Fibroblast of skin of left quadriceps (primary cell): ENCODE measurements at regions not wholly inside any gene's neighbourhood (a gene's known extent, or its start where the extent isn't known, plus 50 kb on each side); places are given as distances from the start of the nearest gene placed in this dataset.

ENCODE experiments used
- DNase-seq, 2 experiments: peaks; one replicate each; pipeline ENCODE4 v3.0.0-alpha.2; 2013; ENCODE audit warnings: low read depth in 2 of 2

DNA sequence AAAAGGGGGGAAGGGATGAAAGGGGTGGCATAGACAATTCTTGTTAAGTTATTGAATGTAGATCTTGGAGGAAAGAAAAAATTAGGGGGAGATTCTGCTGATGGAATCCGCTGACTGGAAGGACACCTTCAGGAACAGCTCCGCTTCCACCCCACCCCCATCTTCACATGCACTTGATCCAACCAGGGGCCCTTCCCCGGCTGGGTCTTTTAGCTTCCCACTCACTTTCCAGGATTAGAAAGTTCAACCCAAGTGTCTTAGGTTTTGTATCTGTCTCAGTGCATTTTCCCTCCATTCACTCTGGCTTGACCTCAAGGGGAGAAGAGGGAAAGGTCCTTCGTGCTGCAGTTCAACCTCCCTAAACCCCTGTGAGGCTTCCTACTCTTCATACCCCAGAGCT is 141.4 kb downstream of the IRS2 start:
- DNase-seq: no peak

- DNase-seq: no peak
Observed at GRCh38 chr13:109644069-109644750, 142.2 kb downstream of the IRS2 start.

DNA sequence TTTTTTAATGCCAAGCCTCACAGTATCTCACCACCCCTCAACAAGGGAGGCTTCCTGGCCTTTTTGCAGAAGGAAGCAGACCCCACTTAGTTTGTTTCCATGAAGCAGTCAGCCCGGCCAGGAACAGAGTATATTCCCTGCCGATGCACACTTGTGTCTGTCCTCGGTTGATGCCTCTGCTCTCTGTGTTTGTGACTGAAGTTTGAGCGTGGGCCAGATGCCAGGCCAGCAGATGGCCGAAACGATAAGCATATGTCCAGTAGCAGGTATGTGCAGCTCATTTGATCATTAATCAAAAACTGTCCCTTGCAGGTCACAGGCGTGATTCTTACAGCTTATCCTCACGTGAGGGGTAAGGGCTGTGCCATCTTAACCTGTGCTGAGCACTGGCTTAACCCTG is 144.0 kb downstream of the IRS2 start:
- no peak for DNase-seq

GRCh38 chr13:109636736-109637135 is 149.6 kb downstream of the IRS2 start:
- DNase-seq: no peak

DNA sequence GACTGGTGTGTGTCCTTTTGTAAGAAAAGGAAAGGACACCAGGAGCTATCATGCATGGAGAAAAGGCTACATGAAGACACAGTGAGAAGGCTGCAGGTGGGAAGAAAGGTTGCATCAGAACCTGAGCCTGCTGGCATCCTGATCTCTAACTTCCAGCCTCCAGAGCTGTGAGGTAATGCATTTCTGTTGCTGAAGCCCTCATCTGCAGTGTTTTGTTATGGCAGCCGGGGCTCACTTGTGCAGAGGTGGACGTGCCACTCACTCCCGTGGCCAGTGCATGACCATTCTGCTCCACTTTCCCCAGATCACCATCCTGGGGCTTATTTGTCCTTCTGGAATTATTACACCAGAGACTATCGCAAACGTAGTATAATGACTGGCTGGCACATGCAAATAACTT is 155.3 kb downstream of the IRS2 start:
- DNase-seq: no peak

DNA sequence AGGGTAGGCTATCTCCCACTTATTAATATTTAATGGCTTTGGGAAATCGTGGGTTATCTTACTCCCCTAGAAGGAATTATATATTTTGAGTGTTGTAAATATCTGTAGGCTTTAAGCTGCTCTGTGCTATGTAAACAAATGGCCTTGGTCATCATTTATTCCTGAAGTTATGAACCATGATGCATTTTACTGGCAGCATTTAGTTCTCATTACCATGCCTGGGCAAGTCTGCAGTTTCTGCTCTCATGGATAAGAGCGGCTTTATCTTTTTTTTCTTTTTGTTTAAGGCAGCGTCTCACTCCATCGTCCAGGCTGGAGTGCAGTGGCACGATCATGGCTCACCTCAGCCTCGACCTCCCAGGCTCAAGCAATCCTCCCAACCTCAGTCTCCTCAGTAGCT is 156.1 kb downstream of the IRS2 start:
- DNase-seq: no peak

- no peak for DNase-seq
Observed at GRCh38 chr13:109629737-109630136, 156.6 kb downstream of the IRS2 start.

DNA sequence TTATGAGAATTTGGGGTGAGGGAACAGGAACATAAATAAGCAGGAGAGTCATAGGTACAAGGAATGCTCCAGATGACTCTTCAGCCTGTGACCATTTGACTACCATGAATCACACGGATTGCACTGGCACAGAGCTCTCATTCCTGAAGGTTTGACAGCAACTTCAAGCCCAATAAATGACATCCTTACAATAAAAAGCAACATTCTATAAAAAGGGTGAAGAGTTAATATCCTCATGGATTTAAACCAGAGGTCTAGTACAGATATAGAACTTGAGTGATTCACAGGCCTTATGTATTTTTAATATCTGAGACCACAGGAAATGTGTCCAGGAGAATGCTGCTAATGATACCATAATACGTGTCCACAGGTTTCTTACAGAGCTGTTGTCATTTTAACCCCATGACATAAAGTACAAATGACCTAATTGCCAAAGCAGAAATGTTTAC is 158.1 kb downstream of the IRS2 start:
- DNase-seq: peak in 1 of 2 experiments; percentile 24

DNA sequence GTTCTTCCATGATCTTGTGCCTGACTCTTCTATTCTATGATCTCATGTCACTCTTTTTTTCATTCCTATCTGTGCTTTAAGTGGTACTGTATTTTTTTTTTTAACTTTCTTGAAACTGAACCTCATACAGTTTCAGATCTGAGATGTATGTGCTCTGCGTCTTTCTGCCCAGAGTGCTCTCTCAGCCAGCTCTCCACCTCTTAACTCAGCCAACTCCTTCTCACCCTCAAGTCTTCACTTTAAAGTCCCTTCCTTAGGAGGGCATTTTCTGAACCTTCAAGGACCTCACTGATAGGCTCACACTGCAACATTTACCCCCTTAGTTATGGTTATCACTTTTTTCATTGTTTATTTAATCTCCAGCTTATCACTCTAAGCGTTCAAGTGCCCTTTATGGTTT is 158.7 kb downstream of the IRS2 start:
- no peak for DNase-seq

GRCh38 chr13:109626386-109627171 is 159.8 kb downstream of the IRS2 start:
- DNase-seq: no peak

DNA sequence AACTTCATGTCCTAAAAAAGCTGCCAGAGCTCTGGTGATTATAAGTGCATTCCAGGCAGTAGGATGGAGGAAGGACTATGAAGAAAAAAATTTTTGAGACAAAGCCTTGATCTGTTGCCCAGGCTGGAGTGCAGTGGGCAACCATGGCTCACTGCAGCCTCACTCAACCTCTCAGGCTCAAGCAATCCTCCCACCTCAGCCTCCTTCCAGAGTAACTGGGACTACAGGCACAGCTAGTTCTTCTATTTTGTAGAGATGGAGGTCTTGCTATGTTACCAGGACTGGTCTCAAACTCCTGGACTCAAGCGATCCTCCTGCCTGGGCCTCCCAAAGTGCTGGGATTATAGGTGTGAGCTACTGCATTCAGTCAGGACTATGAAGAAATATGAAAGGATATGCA is 161.2 kb downstream of the IRS2 start:
- DNase-seq: no peak

DNA sequence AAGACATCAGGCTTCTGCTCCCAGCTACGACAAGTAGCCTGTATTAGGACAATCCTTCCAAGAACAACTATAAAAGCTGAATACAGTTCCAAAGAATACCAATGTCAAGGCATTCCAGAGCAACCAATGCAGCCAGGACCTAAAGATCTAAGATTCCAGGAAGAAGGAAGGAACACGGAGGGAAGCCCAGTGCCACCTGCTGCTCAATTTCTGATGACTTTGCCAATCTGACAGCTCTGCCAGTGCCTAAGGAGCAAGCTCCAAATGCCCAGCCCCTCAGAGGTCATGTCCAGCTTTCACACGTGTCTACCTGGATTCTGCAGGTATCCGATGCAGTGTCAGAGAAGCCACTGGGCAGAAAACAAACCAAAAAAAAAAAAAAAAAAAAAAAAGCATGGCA is 164.4 kb downstream of the IRS2 start:
- DNase-seq: no peak

GRCh38 chr13:109615721-109616420 is 170.5 kb downstream of the IRS2 start:
- no peak for DNase-seq

GRCh38 chr13:109611912-109612691 is 174.3 kb downstream of the IRS2 start:
- no peak for DNase-seq

- no peak for DNase-seq
Observed at GRCh38 chr13:109610517-109610916, 175.9 kb downstream of the IRS2 start.

- DNase-seq: no peak
Observed at GRCh38 chr13:109608503-109608902, 177.9 kb downstream of the IRS2 start.

DNA sequence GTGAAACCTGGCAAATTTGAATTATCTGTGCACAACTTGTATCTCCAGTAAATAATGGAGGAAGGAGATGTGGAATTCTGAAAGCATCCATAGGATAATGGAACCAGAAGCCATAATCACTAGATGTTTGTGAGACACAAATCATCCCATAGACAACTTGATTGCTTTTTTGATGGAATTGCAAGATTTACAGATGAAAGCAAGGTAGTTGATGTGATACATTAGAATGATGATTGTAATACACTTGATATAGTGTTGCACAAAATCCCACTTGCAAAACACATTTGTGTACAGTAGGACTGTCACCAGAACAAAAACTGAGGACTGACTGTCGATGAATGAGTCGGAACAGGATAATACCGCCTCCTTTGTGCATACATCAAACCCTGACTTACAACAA is 178.3 kb downstream of the IRS2 start:
- DNase-seq: no peak

GRCh38 chr13:109606520-109606919 is 179.9 kb downstream of the IRS2 start:
- no peak for DNase-seq

DNA sequence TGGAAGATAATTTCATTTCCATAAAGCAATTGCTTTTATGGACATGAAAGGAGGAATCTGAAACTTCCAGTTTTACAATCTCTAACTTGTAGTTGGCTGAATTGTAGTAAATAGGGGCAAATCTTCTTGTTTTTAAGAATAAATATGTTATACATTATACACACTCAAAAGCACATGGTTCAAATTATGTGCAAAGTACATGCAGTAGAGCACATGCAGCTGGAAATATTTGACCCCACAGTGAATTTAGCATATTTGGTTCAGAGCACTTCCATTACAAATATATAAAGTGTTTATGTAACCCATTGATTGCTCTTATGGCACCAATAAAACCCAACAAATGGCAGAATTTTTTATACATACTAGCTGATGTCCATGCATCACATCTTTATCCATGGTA is 180.5 kb downstream of the IRS2 start:
- DNase-seq: peak in 1 of 2 experiments; percentile 15

- DNase-seq: no peak
Observed at GRCh38 chr13:109604894-109605293, 181.5 kb downstream of the IRS2 start.

GRCh38 chr13:109602356-109602755 is 184.0 kb downstream of the IRS2 start:
- DNase-seq: no peak
